GM12872 (cell line): ENCODE measurements at regions not wholly inside any gene's neighbourhood (a gene's known extent, or its start where the extent isn't known, plus 50 kb on each side); places are given as distances from the start of the nearest gene placed in this dataset.

Source experiments
- CTCF ChIP-seq: IDR thresholded peaks from 3 replicates; pipeline ENCODE4 v1.5.1; 2011; ENCODE audit warnings: low read depth, mild to moderate bottlenecking, low read length, moderate library complexity; ENCODE audit not compliant: insufficient read depth

GRCh38 chr1:209473025-209473424 lies 110.5 kb upstream of the CAMK1G start:
- TF ChIP-seq CTCF, result no peak

GRCh38 chr1:209480345-209480744 lies 103.2 kb upstream of the CAMK1G start:
- TF ChIP-seq CTCF, result no peak

DNA sequence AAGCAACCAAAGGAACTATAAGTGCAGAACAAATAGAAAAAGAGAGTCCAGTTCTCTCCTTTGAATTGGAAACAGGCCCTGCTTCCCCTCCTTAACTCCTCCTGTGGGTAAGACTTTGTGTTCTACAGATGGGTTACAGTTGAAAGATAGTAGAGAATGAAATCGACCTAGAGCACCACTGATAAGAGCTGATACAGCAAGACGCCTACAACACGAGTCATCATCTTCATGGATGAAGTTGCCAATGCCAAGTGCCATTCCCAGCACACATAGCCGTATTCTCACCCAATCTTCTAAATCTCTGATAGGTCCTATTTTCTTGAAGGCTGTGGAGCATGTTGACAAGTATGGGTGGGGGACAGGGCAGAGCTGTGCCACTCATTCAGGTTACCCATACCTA lies 99.8 kb upstream of the CAMK1G start:
- no peak for TF ChIP-seq CTCF

- TF ChIP-seq CTCF, result no peak
Measured at GRCh38 chr1:209484429-209484828, 99.1 kb upstream of the CAMK1G start.

DNA sequence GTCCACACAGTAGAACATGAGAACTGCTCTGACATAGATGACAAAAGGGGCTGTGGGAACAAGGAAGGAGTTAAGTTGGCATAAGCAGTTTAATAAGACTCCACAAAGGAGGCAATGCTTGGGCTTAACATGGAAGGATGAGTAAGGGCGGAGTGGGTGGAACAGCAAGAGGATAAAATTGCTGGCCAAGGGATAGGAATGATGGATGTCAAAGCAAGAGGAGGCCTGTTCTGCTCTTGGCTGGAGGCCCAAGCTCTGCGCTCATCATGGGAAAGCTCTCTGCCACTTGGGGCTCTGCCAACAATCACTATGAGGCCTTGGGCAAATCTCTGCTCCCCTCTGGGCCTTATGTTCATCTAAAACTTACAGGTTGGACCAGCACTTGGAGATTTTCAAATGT lies 98.3 kb upstream of the CAMK1G start:
- no peak for TF ChIP-seq CTCF

- no peak for TF ChIP-seq CTCF
Measured at GRCh38 chr1:209485751-209486150, 97.8 kb upstream of the CAMK1G start.

- no peak for TF ChIP-seq CTCF
Measured at GRCh38 chr1:209486861-209487593, 96.5 kb upstream of the CAMK1G start.
